ENCODE measurements at regions not wholly inside any gene's neighbourhood (a gene's known extent, or its start where the extent isn't known, plus 50 kb on each side); places are given as distances from the start of the nearest gene placed in this dataset.

DNA sequence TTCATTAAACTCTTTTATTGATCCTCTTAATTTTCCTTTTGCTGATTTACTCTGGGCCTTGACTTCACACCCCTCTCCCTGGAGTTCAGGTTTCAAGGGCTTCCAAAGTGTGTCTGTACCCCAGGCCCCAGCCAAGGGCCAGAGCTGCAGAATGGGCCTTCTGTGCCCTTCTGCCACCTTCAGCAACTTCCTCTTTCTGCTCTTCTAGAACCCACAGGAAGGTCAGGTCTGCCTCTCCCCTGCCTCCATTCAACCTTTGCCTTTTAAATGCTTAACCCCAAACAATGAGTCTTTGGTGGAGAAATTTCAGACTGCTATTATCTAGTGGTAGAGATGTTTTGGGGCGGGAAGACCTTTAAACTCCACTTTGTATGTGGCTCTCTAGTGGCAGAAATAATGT is 63.1 kb downstream of the TSN start:
- no peak overlapping the region for H3K4me3 Mint-ChIP-seq
- peaks cover 5% of the 10 kb centered on the region for H3K27me3 Mint-ChIP-seq
- H3K27ac Mint-ChIP-seq, result no peak overlapping the region
- H3K36me3 Mint-ChIP-seq (ENCODE audit: low read depth), result no peaks in the 10 kb centered on the region
- H3K9me3 Mint-ChIP-seq, result no peaks in the 10 kb centered on the region
- DNase-seq, result no peak
- H3K4me1 Mint-ChIP-seq (ENCODE audit: low read depth), result no peaks in the 10 kb centered on the region

DNA sequence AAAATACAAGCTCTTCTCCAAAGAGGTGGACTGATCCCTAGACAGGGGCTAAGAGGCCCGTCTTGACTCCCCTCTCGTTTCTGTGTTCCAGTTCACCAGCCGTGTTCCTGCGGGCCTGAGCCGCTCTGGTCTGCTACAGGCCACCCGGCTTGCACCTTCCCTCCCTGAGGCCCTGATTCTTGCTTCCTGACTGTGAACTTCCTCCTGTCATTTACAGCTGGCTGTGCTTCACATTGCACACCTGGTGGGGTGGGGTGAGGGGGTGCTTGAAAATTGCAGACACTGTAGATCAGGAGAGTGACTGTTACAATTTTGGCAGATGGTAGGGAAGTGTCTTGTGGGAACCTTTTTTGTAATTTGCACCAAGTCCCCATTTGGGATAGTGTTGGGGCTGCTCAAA is 64.4 kb downstream of the TSN start:
- Mint-ChIP-seq H3K4me1 (ENCODE audit: low read depth) (no peaks in the 10 kb centered on the region), H3K4me3 (no peak overlapping the region), H3K27me3 (peaks cover 5% of the 10 kb centered on the region), H3K27ac (no peak overlapping the region), H3K9me3 (no peaks in the 10 kb centered on the region), H3K36me3 (ENCODE audit: low read depth) (no peaks in the 10 kb centered on the region)
- no peak for DNase-seq

GRCh38 chr2:121821476-121822158 is 66.2 kb downstream of the TSN start:
- Mint-ChIP-seq H3K27ac (no peak overlapping the region), H3K36me3 (ENCODE audit: low read depth) (no peaks in the 10 kb centered on the region), H3K27me3 (peaks cover 5% of the 10 kb centered on the region), H3K4me1 (ENCODE audit: low read depth) (no peaks in the 10 kb centered on the region), H3K9me3 (no peaks in the 10 kb centered on the region), H3K4me3 (no peak overlapping the region)
- DNase-seq, result no peak

GRCh38 chr2:121824264-121824663 is 68.8 kb downstream of the TSN start:
- H3K27me3 Mint-ChIP-seq, result peaks cover 5% of the 10 kb centered on the region
- no peaks in the 10 kb centered on the region for H3K36me3 Mint-ChIP-seq (ENCODE audit: low read depth)
- no peaks in the 10 kb centered on the region for H3K9me3 Mint-ChIP-seq
- no peak overlapping the region for H3K4me3 Mint-ChIP-seq
- H3K27ac Mint-ChIP-seq, result no peak overlapping the region
- no peak for DNase-seq
- no peaks in the 10 kb centered on the region for H3K4me1 Mint-ChIP-seq (ENCODE audit: low read depth)

- H3K27me3 Mint-ChIP-seq, result peaks cover 5% of the 10 kb centered on the region
- no peak overlapping the region for H3K4me3 Mint-ChIP-seq
- no peak for DNase-seq
- H3K4me1 Mint-ChIP-seq (ENCODE audit: low read depth), result no peaks in the 10 kb centered on the region
- H3K36me3 Mint-ChIP-seq (ENCODE audit: low read depth), result no peaks in the 10 kb centered on the region
- no peak overlapping the region for H3K27ac Mint-ChIP-seq
- H3K9me3 Mint-ChIP-seq, result no peaks in the 10 kb centered on the region
Measured at GRCh38 chr2:121825003-121825950, 69.8 kb downstream of the TSN start.

- Mint-ChIP-seq H3K27ac (no peak overlapping the region), H3K36me3 (ENCODE audit: low read depth) (no peaks in the 10 kb centered on the region), H3K4me3 (no peak overlapping the region), H3K27me3 (peaks cover 5% of the 10 kb centered on the region), H3K9me3 (no peaks in the 10 kb centered on the region), H3K4me1 (ENCODE audit: low read depth) (no peaks in the 10 kb centered on the region)
- no peak for DNase-seq
Measured at GRCh38 chr2:121826036-121826435, 70.6 kb downstream of the TSN start.

DNA sequence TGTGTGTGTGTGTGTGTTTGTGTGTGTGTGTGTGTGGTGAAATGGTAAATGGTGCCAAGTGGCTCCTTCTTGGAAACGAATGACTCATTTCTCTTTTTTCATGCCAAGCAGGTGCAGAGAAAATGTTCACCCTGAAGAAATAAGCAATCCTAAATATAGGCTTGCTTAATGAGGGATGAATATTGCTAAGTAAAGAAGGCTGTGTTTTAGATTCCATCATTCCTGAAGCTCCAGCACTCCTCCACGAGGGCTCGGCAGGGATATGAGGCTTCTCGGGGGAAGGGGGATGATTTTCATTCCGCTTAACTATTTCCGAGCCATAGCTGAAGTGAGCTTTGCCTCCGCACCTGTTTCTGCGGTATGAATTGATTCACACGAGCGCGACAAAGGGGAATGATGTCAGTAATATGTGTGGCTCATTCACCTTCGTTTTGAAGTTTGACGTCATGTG is 72.9 kb downstream of the TSN start:
- no peak for DNase-seq
- Mint-ChIP-seq H3K4me1 (ENCODE audit: low read depth) (no peaks in the 10 kb centered on the region), H3K27ac (no peak overlapping the region), H3K9me3 (no peaks in the 10 kb centered on the region), H3K36me3 (ENCODE audit: low read depth) (no peaks in the 10 kb centered on the region), H3K4me3 (no peak overlapping the region), H3K27me3 (no peaks in the 10 kb centered on the region)

- Mint-ChIP-seq H3K4me3 (no peak overlapping the region), H3K9me3 (no peaks in the 10 kb centered on the region), H3K27me3 (no peaks in the 10 kb centered on the region), H3K4me1 (ENCODE audit: low read depth) (no peaks in the 10 kb centered on the region), H3K27ac (no peak overlapping the region), H3K36me3 (ENCODE audit: low read depth) (no peaks in the 10 kb centered on the region)
- no peak for DNase-seq
Measured at GRCh38 chr2:121830809-121831208, 75.4 kb downstream of the TSN start.

- no peaks in the 10 kb centered on the region for H3K4me1 Mint-ChIP-seq (ENCODE audit: low read depth)
- H3K27me3 Mint-ChIP-seq, result no peaks in the 10 kb centered on the region
Measured at GRCh38 chr2:121831841-121832240, 76.4 kb downstream of the TSN start.

GRCh38 chr2:121832412-121833357 is 77.2 kb downstream of the TSN start:
- H3K27me3 Mint-ChIP-seq, result no peaks in the 10 kb centered on the region
- H3K4me1 Mint-ChIP-seq (ENCODE audit: low read depth), result no peaks in the 10 kb centered on the region
- no peak for DNase-seq
- H3K36me3 Mint-ChIP-seq (ENCODE audit: low read depth), result no peaks in the 10 kb centered on the region
- no peaks in the 10 kb centered on the region for H3K9me3 Mint-ChIP-seq
- H3K4me3 Mint-ChIP-seq, result no peak overlapping the region
- H3K27ac Mint-ChIP-seq, result no peak overlapping the region

More at GRCh38 chr2:121831841-121832240, 76.4 kb downstream of the TSN start:
- no peaks in the 10 kb centered on the region for H3K9me3 Mint-ChIP-seq
- H3K4me3 Mint-ChIP-seq, result no peak overlapping the region
- H3K27ac Mint-ChIP-seq, result no peak overlapping the region
- H3K36me3 Mint-ChIP-seq (ENCODE audit: low read depth), result no peaks in the 10 kb centered on the region
- no peak for DNase-seq

DNA sequence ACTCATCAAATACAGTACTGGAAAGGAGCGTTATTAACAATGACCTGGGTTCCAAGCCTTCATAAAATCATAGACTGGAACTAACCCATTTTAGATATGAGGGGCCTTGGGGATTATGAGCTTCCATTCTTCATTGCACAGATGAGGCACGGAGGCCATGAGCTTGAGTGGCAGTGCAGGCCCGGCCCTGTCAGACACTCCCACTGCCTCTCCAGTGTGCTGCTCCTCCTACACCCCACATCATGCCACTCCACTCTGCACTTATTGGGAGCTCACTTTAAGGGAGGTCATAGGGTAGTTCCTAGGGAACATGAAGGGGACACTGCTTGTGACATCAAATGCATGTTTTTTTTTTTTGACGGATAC is 77.9 kb downstream of the TSN start:
- Mint-ChIP-seq H3K27ac (no peak overlapping the region), H3K36me3 (ENCODE audit: low read depth) (no peaks in the 10 kb centered on the region), H3K9me3 (no peaks in the 10 kb centered on the region), H3K4me1 (ENCODE audit: low read depth) (no peaks in the 10 kb centered on the region), H3K27me3 (no peaks in the 10 kb centered on the region), H3K4me3 (no peak overlapping the region)
- DNase-seq, result no peak

GRCh38 chr2:121836611-121837010 is 81.2 kb downstream of the TSN start:
- H3K4me1 Mint-ChIP-seq (ENCODE audit: low read depth), result no peaks in the 10 kb centered on the region
- H3K27me3 Mint-ChIP-seq, result no peaks in the 10 kb centered on the region
- no peak overlapping the region for H3K4me3 Mint-ChIP-seq
- no peaks in the 10 kb centered on the region for H3K36me3 Mint-ChIP-seq (ENCODE audit: low read depth)
- no peak overlapping the region for H3K27ac Mint-ChIP-seq
- no peak for DNase-seq
- no peaks in the 10 kb centered on the region for H3K9me3 Mint-ChIP-seq

DNA sequence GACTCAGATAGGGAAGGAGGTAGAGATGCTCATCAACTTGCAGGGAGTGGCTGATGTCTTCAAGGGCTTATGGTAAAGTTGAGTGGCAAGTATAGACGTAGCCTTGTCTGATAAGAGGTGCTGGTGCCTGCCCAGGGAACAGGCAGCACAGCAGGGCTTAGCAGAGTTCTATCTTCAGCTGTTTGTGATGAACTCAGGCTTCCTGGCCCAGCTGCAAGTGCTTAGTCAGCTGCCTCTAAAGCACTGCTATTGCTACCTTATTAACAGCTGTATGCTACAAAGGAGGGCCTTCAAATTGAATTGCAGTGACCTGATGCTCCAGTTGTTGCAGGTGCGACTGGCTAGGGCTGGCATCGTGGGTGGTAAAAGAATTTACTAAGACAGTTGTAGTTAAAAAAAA is 82.1 kb downstream of the TSN start:
- no peaks in the 10 kb centered on the region for H3K27me3 Mint-ChIP-seq
- DNase-seq, result no peak
- no peak overlapping the region for H3K27ac Mint-ChIP-seq
- no peaks in the 10 kb centered on the region for H3K4me1 Mint-ChIP-seq (ENCODE audit: low read depth)
- H3K36me3 Mint-ChIP-seq (ENCODE audit: low read depth), result no peaks in the 10 kb centered on the region
- no peak overlapping the region for H3K4me3 Mint-ChIP-seq
- H3K9me3 Mint-ChIP-seq, result no peaks in the 10 kb centered on the region

DNA sequence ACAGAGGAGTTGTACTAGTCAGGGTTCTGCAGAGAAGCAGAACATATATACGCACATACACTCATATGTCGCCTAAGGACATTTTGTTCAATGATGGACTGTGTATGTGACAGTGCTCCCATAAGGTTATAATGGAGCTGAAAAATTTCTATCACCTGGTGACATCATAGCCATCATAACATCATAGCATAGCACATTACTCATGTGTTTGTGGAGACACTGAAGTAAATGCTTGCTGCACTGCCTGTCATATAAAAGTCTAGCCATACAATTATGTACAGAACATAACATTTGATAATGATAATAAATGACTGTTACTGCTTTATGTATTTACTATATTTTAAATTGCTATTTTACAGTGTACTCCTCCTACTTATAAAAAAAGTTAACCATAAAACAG is 83.1 kb downstream of the TSN start:
- Mint-ChIP-seq H3K27ac (no peak overlapping the region), H3K36me3 (ENCODE audit: low read depth) (no peaks in the 10 kb centered on the region), H3K4me1 (ENCODE audit: low read depth) (no peaks in the 10 kb centered on the region), H3K4me3 (no peak overlapping the region), H3K27me3 (no peaks in the 10 kb centered on the region), H3K9me3 (no peaks in the 10 kb centered on the region)
- no peak for DNase-seq
